ENCODE measurements at regions not wholly inside any gene's neighbourhood (a gene's known extent, or its start where the extent isn't known, plus 50 kb on each side); places are given as distances from the start of the nearest gene placed in this dataset.

- no peak overlapping the region for H3K4me2 ChIP-seq
- H3K36me3 ChIP-seq = no peaks in the 10 kb centered on the region
- no peaks in the 10 kb centered on the region for H3K9me3 ChIP-seq (replicated peaks in 1 of 11)
- TF ChIP-seq Cebpa-rat (IDR thresholded peaks at IDR 0.05) = no peak
- no peak overlapping the region for H3K9ac ChIP-seq
- no peaks in the 10 kb centered on the region for H3K27me3 ChIP-seq
- no peaks in the 10 kb centered on the region for H4K20me1 ChIP-seq
- no peak overlapping the region for H3K4me3 ChIP-seq
- H3K4me1 ChIP-seq = 0 out of 20 replicates have a peak, but pooled peaks cover 0 to 5% (median 0%) of the 10 kb centered on the region in 10 experiments
- no peak overlapping the region for H3K27ac ChIP-seq
Observed at GRCh38 chr6:98484696-98485095, 349.7 kb upstream of the POU3F2 start.

- TF ChIP-seq Cebpa-rat (IDR thresholded peaks at IDR 0.05) = no peak
- H3K27me3 ChIP-seq = no peaks in the 10 kb centered on the region
Observed at GRCh38 chr6:98485593-98485992, 348.8 kb upstream of the POU3F2 start.

GRCh38 chr6:98486057-98486456, 348.3 kb upstream of the POU3F2 start:
- Histone ChIP-seq H3K4me1 (0 out of 20 replicates have a peak, but pooled peaks cover 0 to 5% (median 0%) of the 10 kb centered on the region in 10 experiments), H3K27me3 (no peaks in the 10 kb centered on the region), H3K9ac (no peak overlapping the region), H3K27ac (no peak overlapping the region), H3K4me2 (no peak overlapping the region), H3K4me3 (no peak overlapping the region), H3K36me3 (no peaks in the 10 kb centered on the region), H3K9me3 (replicated peaks in 1 of 11) (no peaks in the 10 kb centered on the region), H4K20me1 (no peaks in the 10 kb centered on the region)
- no peak for TF ChIP-seq Cebpa-rat (IDR thresholded peaks at IDR 0.05)

More at GRCh38 chr6:98485593-98485992, 348.8 kb upstream of the POU3F2 start:
- Histone ChIP-seq H4K20me1 (no peaks in the 10 kb centered on the region), H3K27ac (no peak overlapping the region), H3K9me3 (replicated peaks in 1 of 11) (no peaks in the 10 kb centered on the region), H3K4me2 (no peak overlapping the region), H3K36me3 (no peaks in the 10 kb centered on the region), H3K9ac (no peak overlapping the region), H3K4me1 (0 out of 20 replicates have a peak, but pooled peaks cover 0 to 5% (median 0%) of the 10 kb centered on the region in 10 experiments), H3K4me3 (no peak overlapping the region)

GRCh38 chr6:98487612-98488011, 346.8 kb upstream of the POU3F2 start:
- Histone ChIP-seq H4K20me1 (no peaks in the 10 kb centered on the region), H3K4me1 (0 out of 20 replicates have a peak, but pooled peaks cover 0 to 5% (median 0%) of the 10 kb centered on the region in 10 experiments), H3K4me2 (no peak overlapping the region), H3K27me3 (no peaks in the 10 kb centered on the region), H3K36me3 (no peaks in the 10 kb centered on the region), H3K9ac (no peak overlapping the region), H3K27ac (no peak overlapping the region), H3K9me3 (replicated peaks in 1 of 11) (no peaks in the 10 kb centered on the region), H3K4me3 (no peak overlapping the region)
- no peak for TF ChIP-seq Cebpa-rat (IDR thresholded peaks at IDR 0.05)

GRCh38 chr6:98498144-98498775, 336.1 kb upstream of the POU3F2 start:
- H3K4me1 ChIP-seq = peaks cover 0 to 12% (median 0%) of the 10 kb centered on the region in 10 experiments; a peak in 3 of 20 replicates
- TF ChIP-seq Cebpa-rat (IDR thresholded peaks at IDR 0.05) = no peak
- H3K27ac ChIP-seq = no peak overlapping the region
- H3K36me3 ChIP-seq = no peaks in the 10 kb centered on the region
- H4K20me1 ChIP-seq = no peaks in the 10 kb centered on the region
- no peaks in the 10 kb centered on the region for H3K9me3 ChIP-seq (replicated peaks in 1 of 11)
- H3K4me2 ChIP-seq = no peak overlapping the region
- no peak overlapping the region for H3K4me3 ChIP-seq
- no peaks in the 10 kb centered on the region for H3K27me3 ChIP-seq
- H3K9ac ChIP-seq = no peak overlapping the region

- H3K9me3 ChIP-seq (replicated peaks in 1 of 11) = no peaks in the 10 kb centered on the region
- no peaks in the 10 kb centered on the region for H3K36me3 ChIP-seq
- H3K27ac ChIP-seq = no peak overlapping the region
- H3K27me3 ChIP-seq = no peaks in the 10 kb centered on the region
- no peak overlapping the region for H3K9ac ChIP-seq
- TF ChIP-seq Cebpa-rat (IDR thresholded peaks at IDR 0.05) = no peak
- H3K4me2 ChIP-seq = no peak overlapping the region
- H3K4me3 ChIP-seq = no peak overlapping the region
- H4K20me1 ChIP-seq = no peaks in the 10 kb centered on the region
- peaks cover 0 to 12% (median 0%) of the 10 kb centered on the region in 10 experiments; a peak in 3 of 20 replicates for H3K4me1 ChIP-seq
Observed at GRCh38 chr6:98498866-98499265, 335.5 kb upstream of the POU3F2 start.

- Histone ChIP-seq H3K4me2 (no peak overlapping the region), H3K4me1 (no peaks in the 10 kb centered on the region), H3K4me3 (no peak overlapping the region), H3K27me3 (no peaks in the 10 kb centered on the region), H3K27ac (no peak overlapping the region), H3K9me3 (replicated peaks in 1 of 11) (no peaks in the 10 kb centered on the region), H4K20me1 (no peaks in the 10 kb centered on the region), H3K36me3 (no peaks in the 10 kb centered on the region), H3K9ac (no peak overlapping the region)
- no peak for TF ChIP-seq Cebpa-rat (IDR thresholded peaks at IDR 0.05)
Observed at GRCh38 chr6:98514073-98514720, 320.2 kb upstream of the POU3F2 start.

GRCh38 chr6:98514796-98515195, 319.6 kb upstream of the POU3F2 start:
- Histone ChIP-seq H3K27ac (no peak overlapping the region), H3K4me1 (no peaks in the 10 kb centered on the region), H3K27me3 (no peaks in the 10 kb centered on the region), H3K4me3 (no peak overlapping the region), H3K9ac (no peak overlapping the region), H4K20me1 (no peaks in the 10 kb centered on the region), H3K4me2 (no peak overlapping the region), H3K9me3 (replicated peaks in 1 of 11) (no peaks in the 10 kb centered on the region), H3K36me3 (no peaks in the 10 kb centered on the region)
- no peak for TF ChIP-seq Cebpa-rat (IDR thresholded peaks at IDR 0.05)

- no peak overlapping the region for H3K4me2 ChIP-seq
- H3K4me1 ChIP-seq = no peaks in the 10 kb centered on the region
- no peak overlapping the region for H3K9ac ChIP-seq
- H4K20me1 ChIP-seq = no peaks in the 10 kb centered on the region
- no peaks in the 10 kb centered on the region for H3K36me3 ChIP-seq
- no peaks in the 10 kb centered on the region for H3K9me3 ChIP-seq (replicated peaks in 1 of 11)
- H3K27ac ChIP-seq = no peak overlapping the region
- H3K4me3 ChIP-seq = no peak overlapping the region
- no peaks in the 10 kb centered on the region for H3K27me3 ChIP-seq
- TF ChIP-seq Cebpa-rat (IDR thresholded peaks at IDR 0.05) = no peak
Observed at GRCh38 chr6:98516206-98516605, 318.2 kb upstream of the POU3F2 start.

- H3K4me1 ChIP-seq = no peaks in the 10 kb centered on the region
Observed at GRCh38 chr6:98516866-98517265, 317.5 kb upstream of the POU3F2 start.

More at GRCh38 chr6:98516866-98517265, 317.5 kb upstream of the POU3F2 start:
- no peak overlapping the region for H3K9ac ChIP-seq
- no peaks in the 10 kb centered on the region for H3K27me3 ChIP-seq
- no peak for TF ChIP-seq Cebpa-rat (IDR thresholded peaks at IDR 0.05)
- H3K4me2 ChIP-seq = no peak overlapping the region
- H3K4me3 ChIP-seq = no peak overlapping the region
- no peaks in the 10 kb centered on the region for H4K20me1 ChIP-seq
- H3K36me3 ChIP-seq = no peaks in the 10 kb centered on the region
- H3K9me3 ChIP-seq (replicated peaks in 1 of 11) = no peaks in the 10 kb centered on the region
- H3K27ac ChIP-seq = no peak overlapping the region

Measured in BLaER1 treated with 17β-estradiol and CSF1 and Interleukin-3, amounts not matched to agents 10 nM and 100 nM (cell line).